ENCODE measurements at regions not wholly inside any gene's neighbourhood (a gene's known extent, or its start where the extent isn't known, plus 50 kb on each side); places are given as distances from the start of the nearest gene placed in this dataset.
"Not testable (repeated sequence)": the region's sequence is repeated elsewhere in the genome, so short reads cannot be mapped to it uniquely, and the experiment has no call there.

DNA sequence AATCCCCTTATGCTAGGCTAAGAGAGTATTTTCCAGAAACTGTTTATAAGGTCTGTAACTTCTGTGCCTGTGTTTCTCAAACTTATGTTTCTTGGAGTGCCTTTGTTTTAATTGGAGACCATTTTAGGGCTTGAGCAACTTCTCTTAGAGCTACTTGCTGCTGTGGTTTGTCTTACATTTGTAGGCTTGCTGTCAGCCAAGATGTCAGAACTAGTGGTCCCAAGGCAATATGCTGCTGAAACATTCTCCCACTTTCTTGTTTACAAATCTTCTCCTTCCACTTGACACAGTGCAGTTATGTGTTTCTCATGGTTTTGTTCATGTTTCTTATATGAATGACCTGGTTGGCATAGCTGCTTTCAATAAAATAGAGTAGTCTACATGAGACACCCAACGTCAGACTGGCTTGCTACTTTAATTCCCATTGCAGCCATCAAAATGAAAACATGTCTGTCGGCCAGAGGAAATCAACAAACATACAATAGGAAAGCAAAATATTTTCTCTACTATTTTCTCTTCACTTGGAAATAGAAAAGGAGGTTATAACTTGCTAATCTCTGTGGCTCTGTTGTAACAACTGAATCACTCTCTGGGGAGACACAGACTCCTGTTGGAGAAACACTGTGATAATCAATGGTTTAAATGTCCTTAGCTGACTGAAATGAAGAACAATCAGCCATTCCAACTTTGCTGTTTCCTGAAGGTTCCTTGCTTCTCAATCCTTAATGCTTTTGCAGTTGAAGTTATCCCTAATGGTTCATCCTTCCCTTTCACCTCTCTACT, 426.4 kb downstream of the PDGFC start:
- no peak for DNase-seq (ENCODE audit: low spot score)

GRCh38 chr4:156539376-156539775, 432.2 kb downstream of the PDGFC start:
- no peak for DNase-seq (ENCODE audit: low spot score)

DNA sequence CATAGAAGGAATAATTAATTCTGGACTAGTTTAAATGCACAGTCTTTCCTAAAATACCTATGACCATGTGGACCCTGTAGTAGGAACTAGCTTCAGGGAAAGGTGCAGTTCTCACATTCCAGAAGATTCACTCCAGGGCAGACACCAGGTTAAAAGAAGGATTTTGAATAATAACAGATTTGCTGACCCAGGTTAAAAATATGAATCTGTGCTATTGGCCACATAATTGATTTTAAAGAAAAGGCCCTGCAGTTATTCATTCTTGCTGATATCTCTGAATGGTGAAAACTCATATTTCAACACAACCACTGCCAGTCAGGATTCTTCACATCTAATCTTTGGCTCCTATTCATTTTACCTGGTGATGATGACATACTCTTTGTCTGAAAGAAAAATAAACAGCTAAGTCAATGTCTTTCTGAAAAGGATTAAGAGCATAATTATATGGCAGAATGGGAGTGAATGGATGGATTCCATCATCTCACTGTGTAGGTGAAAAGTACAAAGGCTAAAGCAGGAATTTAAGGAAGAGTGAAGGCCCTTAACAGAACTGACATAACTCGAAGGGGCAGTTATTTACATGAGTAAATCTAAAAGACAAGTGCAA, 432.8 kb downstream of the PDGFC start:
- no peak for DNase-seq (ENCODE audit: low spot score)

GRCh38 chr4:156538210-156538609, 433.4 kb downstream of the PDGFC start:
- DNase-seq (ENCODE audit: low spot score): no peak

DNA sequence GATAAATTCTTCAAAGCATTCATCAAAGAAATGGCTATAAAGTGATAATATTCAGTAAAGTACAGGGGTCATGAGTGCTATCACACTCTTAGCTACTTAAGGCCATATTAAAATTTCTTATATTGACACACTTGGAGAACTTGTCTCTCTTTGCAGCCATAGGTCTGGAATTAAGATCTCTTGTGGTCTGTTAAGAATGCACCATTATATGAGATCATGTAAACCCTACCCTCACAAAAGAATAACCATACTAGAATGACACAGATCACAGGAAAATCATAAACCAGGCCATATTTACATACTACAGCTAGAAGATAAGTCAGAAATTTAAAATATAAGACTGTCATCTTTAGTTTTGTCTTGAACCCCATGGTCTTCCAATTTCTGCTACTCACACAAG, 434.3 kb downstream of the PDGFC start:
- DNase-seq (ENCODE audit: low spot score): no peak

DNA sequence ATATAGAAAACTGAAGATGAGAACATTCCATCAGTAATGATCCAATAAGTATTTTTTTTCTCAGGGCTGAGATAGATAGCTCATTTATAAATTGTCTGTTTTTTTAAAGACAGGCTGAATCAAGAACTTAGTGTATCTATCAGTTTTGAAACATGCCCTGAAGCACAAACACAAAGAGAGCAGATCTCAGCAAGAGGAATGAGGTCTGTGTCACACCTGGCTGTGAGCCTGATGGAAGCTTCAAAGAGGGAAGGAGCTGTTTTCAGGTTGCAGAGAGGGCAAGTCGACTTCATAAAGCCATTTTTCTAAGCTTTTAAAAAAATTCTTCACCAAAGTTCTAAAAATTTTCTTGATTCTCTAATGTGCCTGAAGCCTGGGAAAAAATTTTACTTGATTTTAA, 434.9 kb downstream of the PDGFC start:
- no peak for DNase-seq (ENCODE audit: low spot score)

DNA sequence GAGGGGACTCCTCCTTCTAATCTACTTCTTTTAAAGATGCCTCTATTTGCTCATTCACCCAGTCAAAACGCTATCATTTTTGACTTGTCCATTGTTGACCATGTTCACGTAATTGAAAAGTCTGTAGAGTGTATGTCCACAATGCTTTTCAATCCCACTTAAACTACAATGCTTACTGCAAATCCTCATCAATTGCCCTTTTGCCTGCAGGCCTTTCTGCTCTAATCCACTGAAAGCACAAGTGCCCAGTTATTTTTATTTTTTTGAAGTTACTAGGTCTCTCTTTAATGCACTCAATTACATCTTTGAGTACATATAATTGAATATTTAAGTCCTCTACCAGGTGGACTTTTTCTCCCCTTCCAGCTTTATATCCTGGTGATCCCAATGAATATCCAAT, 437.4 kb downstream of the PDGFC start:
- no peak for DNase-seq (ENCODE audit: low spot score)

DNA sequence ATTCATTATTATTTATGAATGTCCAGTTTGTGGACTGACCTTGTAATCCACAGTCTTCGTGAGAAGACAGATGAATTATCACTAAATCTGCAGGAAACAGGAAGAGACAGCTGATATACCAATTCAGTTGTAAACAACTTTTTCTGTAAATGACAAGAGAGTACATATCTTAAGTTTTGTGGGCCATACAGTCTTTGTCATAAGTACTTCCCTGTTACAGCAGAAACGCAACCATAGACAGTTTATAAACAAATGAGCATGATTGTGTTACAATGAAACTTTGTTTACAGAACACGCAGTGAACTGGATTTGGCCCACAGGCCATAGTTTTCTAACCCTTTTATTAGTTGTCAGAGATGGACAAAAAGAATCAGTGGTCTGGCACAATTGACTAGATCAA, 443.4 kb downstream of the PDGFC start:
- DNase-seq (ENCODE audit: low spot score): no peak

DNA sequence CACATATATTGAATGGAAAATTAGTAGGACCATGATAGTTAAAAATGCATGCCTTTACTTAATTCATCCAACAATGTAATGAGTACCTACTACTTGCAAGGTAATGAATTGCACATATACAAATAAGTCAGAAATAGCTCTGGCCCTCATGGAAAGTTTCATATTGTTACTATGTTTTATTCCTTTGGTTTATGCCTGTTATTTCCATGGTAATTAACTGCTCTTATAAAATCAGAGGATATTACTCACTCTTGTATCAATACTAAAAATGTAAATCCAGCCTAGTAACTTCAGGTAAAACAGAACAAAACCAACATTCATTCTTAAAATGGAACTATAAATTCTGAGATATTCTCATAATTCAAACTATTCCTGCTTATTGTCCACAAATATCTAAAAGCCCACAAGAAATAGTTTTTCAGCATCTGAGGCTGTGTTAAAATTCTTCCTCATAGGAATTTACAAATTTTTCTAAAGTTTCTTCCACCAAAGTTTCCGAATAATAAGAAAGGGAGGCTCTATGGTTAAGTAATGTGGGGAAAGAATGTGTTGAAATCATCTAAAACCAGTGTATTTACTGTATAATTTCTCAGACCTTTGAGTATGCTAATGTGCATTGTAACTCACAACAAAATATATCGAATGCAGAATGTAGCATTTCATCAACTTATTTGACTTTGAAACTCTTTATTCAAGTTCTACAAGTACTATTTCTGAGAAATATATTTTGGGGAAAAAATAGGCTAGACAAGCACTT, 444.2 kb downstream of the PDGFC start:
- DNase-seq (ENCODE audit: low spot score): no peak

DNA sequence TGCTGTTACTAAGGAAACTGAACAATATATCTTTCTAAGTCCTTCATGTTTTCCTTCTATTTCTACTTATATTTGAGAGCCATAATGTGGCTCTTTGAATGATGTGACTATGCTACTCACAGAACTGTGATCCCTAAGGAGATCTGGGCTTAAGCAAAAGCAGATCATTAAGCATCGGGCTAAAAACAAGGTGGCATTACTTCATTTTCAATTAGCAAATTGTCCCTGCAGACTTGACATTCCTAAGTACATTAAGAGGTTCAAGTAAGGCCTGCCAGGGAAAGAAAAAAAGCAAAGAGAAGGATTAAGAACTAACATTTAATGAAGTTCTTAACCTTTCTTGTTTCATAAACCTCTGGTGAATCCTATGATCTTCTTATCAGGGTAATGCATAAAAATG, 447.6 kb downstream of the PDGFC start:
- no peak for DNase-seq (ENCODE audit: low spot score)

- no peak for DNase-seq (ENCODE audit: low spot score)
Observed at GRCh38 chr4:156523492-156523891, 448.1 kb downstream of the PDGFC start.

GRCh38 chr4:156521631-156522030, 450.0 kb downstream of the PDGFC start:
- no peak for DNase-seq (ENCODE audit: low spot score)

GRCh38 chr4:156517956-156518355, 453.6 kb downstream of the PDGFC start:
- no peak for DNase-seq (ENCODE audit: low spot score)

DNA sequence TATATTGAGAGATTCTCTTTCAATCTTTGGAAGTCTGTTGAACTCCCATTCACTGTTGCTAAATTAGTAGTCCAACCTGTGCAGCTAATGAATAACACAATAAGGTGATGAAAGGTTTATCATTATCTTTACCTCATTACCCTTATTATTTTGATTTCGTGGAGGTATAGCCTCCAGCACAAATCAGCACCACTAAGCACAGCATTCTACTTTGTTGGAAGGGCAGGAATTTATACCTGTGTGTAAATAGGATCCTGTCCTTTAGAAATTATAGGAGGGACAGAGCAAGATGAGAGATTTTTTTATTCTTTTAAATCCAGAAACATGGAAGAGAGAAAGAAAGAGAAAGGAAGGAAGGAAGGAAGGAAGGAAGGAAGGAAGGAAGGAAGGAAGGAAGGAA, 454.1 kb downstream of the PDGFC start:
- no peak for DNase-seq (ENCODE audit: low spot score)

DNA sequence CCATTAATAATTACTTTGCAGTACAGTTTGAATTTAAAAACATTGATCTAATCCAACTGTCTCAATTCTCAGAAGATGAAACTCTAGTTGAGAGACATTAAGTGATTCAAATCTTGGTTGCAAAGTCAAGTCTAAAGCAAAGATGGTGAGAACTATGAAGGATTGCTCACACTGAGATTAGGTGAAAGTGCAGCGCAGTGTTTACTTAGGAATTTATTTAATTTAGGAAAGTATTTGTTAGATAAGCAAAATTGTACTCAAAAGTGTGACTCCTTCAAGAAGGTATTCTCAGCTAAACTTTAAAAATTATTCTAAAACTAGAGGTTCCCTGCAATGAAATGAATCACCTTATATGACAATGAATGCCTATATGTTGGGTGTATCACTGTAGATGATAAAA, 454.9 kb downstream of the PDGFC start:
- DNase-seq (ENCODE audit: low spot score): no peak

DNA sequence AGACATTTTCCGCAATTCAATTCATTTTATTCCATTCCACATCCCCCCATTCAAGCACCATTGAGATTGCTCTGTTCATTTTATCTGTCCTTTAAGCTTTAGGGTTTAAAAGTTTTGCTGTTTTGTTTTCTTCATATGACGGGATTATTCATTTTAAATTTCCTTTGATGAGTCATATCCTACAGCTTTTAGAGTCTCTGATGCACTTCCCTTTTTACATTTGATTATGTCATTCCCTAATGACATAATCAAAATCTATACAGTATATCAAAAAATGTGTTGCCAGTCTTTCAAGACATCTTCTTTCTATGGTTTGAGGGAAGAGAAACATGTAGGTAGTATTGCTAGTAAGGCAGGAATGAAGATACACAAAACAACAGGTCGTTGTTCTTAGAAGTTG, 456.3 kb downstream of the PDGFC start:
- DNase-seq (ENCODE audit: low spot score): no peak

DNA sequence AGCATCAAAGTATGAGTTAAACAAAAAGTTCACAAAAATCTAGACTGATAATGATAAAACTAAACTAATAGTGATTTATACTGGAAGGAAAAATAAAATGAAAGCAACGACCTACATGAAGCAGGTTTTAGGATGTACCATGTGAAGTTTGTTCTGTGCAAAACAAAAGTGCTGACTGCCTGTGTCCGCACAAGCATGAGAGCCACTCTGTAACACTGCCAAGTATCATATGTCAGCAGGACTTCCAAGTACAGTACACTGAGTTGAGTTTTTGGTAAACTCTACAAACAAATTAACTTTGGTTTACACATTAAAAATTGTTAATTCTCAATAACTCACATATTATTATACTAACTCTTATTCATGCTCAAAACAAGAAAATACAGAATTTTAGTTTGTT, 459.0 kb downstream of the PDGFC start:
- no peak for DNase-seq (ENCODE audit: low spot score)

- DNase-seq (ENCODE audit: low spot score): not testable (repeated sequence)
Observed at GRCh38 chr4:156509921-156510320, 461.7 kb downstream of the PDGFC start.

DNA sequence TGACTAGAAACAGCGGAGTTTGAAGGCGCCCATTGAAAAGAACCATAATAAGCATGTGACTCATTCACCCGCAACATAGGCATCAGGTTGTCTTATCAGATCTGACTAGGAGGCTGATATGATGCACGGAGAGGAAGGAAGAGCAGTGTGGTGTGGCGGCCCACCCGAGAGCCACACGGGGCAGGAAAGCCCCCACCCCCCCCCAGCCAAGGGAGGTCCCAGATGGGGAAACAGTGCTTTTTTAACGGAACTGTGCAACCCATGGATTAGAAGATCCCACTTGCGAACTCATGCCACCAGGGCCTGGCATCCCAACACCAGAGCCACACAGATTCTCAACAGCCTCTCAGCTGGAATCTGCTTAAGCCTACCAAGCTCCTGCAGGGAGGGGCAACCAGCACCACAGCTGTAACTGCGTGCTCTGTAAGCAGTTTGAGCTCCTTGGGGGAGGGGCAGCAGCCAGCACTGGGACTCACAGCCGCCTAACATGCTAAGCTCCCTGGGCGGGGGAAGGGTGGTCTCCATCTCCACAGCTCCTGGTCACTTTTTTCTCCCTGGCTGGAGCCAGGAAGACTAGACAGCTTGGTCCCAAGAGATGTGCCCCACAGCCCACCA, 466.2 kb downstream of the PDGFC start:
- DNase-seq (ENCODE audit: low spot score): no peak

DNA sequence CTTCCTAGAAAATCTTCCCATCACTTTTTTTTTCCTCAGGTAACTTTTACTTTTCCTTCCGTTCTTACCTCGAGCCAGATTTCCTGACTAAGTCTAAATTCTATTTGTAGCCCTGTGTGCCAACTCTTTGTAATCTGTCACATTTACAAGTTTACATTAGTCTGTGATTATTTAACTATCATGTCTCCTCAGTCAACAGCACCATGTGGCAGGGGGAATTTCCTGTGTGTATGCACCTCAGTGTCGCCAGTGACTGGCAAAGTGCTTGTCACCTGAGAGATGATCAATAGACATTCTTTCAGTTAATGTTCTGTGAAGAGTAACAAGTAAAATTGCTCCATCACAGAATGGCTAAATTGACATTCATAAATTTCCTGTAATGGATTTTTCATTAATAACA, 468.5 kb downstream of the PDGFC start:
- no peak for DNase-seq (ENCODE audit: low spot score)

GRCh38 chr4:156501962-156502361, 469.6 kb downstream of the PDGFC start:
- DNase-seq (ENCODE audit: low spot score): no peak

DNA sequence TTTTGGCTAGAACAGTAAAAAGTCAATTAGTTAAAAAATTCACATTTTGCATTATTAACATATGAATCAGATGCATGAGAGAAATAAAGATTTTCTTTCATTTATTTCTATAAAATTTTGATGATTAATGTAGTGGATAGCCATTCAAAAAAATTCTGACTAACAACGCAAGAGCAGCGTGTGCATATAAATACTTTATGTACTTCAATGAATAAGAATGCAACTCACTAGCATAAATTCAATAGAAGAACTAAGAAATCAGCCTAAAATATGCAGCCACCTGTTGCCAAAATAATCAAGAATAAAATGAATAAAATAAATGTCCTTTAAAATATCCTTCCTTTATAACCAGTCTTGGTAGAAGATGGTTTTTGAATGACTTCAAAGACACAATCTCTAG, 471.9 kb downstream of the PDGFC start:
- no peak for DNase-seq (ENCODE audit: low spot score)

- DNase-seq (ENCODE audit: low spot score): no peak
Observed at GRCh38 chr4:156497486-156497885, 474.1 kb downstream of the PDGFC start.
